ENCODE measurements at regions not wholly inside any gene's neighbourhood (a gene's known extent, or its start where the extent isn't known, plus 50 kb on each side); places are given as distances from the start of the nearest gene placed in this dataset.

- TF ChIP-seq TARDBP (IDR thresholded peaks at IDR 0.05) (no peak), SUZ12 (IDR thresholded peaks at IDR 0.05) (no peak), BHLHE40 (IDR thresholded peaks at IDR 0.05; ENCODE audit: borderline replicate concordance) (no peak), SP1 (IDR thresholded peaks at IDR 0.05) (no peak), HDGF (IDR thresholded peaks at IDR 0.05; ENCODE audit: borderline replicate concordance) (no peak), ELF4 (IDR thresholded peaks at IDR 0.05) (no peak), FOXM1 (IDR thresholded peaks at IDR 0.05; ENCODE audit: borderline replicate concordance) (no peak), ARNT (IDR thresholded peaks at IDR 0.05) (no peak), NFRKB (IDR thresholded peaks at IDR 0.05) (no peak), LEF1 (IDR thresholded peaks at IDR 0.05; ENCODE audit: borderline replicate concordance) (no peak), ZNF384 (IDR thresholded peaks at IDR 0.05) (no peak), FOXK2 (IDR thresholded peaks at IDR 0.05) (no peak), FOXA1 (IDR thresholded peaks at IDR 0.05) (no peak)
These were observed 347.3 kb downstream of the ARL4A start for GRCh38 chr7:13034693-13035092.

Measured in HEK293T (cell line).